ENCODE measurements at regions not wholly inside any gene's neighbourhood (a gene's known extent, or its start where the extent isn't known, plus 50 kb on each side); places are given as distances from the start of the nearest gene placed in this dataset.

DNA sequence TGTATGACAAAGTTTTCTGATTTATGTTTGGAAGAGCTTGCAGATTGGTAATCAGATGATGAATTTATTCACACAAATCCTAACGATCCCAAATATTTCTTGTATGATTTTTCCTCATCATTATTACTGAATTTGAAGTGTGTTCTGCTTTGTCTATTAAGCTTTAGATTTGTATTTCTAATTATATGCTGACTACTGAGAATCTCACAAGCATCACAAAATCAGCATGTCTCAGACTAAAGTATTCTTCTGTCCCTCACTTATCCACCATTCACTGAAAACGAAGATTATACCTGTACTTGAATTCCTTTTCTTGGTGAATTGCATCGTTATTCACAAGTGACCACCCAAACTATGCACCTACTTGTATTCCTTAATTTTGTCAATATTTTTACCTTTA, 796.3 kb upstream of the MAP3K7 start:
- H3K4me3 ChIP-seq (replicated peaks; ENCODE audit: insufficient read depth, low read length), result no peak overlapping the region
- H3K27ac ChIP-seq (replicated peaks), result no peak overlapping the region
- TF ChIP-seq, protein P1, sequence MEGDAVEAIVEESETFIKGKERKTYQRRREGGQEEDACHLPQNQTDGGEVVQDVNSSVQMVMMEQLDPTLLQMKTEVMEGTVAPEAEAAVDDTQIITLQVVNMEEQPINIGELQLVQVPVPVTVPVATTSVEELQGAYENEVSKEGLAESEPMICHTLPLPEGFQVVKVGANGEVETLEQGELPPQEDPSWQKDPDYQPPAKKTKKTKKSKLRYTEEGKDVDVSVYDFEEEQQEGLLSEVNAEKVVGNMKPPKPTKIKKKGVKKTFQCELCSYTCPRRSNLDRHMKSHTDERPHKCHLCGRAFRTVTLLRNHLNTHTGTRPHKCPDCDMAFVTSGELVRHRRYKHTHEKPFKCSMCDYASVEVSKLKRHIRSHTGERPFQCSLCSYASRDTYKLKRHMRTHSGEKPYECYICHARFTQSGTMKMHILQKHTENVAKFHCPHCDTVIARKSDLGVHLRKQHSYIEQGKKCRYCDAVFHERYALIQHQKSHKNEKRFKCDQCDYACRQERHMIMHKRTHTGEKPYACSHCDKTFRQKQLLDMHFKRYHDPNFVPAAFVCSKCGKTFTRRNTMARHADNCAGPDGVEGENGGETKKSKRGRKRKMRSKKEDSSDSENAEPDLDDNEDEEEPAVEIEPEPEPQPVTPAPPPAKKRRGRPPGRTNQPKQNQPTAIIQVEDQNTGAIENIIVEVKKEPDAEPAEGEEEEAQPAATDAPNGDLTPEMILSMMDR (IDR thresholded peaks at IDR 0.05; ENCODE audit: insufficient read depth, low read length), result no peak
- no peak for TF ChIP-seq SPI1 (IDR thresholded peaks at IDR 0.05; ENCODE audit: borderline replicate concordance, low read depth)
- no peak for TF ChIP-seq POLR2AphosphoS5 (IDR thresholded peaks at IDR 0.05; ENCODE audit: low read depth)
- TF ChIP-seq, protein P2, sequence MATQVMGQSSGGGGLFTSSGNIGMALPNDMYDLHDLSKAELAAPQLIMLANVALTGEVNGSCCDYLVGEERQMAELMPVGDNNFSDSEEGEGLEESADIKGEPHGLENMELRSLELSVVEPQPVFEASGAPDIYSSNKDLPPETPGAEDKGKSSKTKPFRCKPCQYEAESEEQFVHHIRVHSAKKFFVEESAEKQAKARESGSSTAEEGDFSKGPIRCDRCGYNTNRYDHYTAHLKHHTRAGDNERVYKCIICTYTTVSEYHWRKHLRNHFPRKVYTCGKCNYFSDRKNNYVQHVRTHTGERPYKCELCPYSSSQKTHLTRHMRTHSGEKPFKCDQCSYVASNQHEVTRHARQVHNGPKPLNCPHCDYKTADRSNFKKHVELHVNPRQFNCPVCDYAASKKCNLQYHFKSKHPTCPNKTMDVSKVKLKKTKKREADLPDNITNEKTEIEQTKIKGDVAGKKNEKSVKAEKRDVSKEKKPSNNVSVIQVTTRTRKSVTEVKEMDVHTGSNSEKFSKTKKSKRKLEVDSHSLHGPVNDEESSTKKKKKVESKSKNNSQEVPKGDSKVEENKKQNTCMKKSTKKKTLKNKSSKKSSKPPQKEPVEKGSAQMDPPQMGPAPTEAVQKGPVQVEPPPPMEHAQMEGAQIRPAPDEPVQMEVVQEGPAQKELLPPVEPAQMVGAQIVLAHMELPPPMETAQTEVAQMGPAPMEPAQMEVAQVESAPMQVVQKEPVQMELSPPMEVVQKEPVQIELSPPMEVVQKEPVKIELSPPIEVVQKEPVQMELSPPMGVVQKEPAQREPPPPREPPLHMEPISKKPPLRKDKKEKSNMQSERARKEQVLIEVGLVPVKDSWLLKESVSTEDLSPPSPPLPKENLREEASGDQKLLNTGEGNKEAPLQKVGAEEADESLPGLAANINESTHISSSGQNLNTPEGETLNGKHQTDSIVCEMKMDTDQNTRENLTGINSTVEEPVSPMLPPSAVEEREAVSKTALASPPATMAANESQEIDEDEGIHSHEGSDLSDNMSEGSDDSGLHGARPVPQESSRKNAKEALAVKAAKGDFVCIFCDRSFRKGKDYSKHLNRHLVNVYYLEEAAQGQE (IDR thresholded peaks at IDR 0.05; ENCODE audit: insufficient replicate concordance, low read depth), result no peak
- no peak for TF ChIP-seq GABPA (IDR thresholded peaks at IDR 0.05; ENCODE audit: low read depth)
- no peaks in the 10 kb centered on the region for H3K27me3 ChIP-seq (ENCODE audit: insufficient read depth, poor library complexity, severe bottlenecking)
- DNase-seq (ENCODE audit: low read depth in 1 of 2, low spot score in 1 of 2), result no peak

DNA sequence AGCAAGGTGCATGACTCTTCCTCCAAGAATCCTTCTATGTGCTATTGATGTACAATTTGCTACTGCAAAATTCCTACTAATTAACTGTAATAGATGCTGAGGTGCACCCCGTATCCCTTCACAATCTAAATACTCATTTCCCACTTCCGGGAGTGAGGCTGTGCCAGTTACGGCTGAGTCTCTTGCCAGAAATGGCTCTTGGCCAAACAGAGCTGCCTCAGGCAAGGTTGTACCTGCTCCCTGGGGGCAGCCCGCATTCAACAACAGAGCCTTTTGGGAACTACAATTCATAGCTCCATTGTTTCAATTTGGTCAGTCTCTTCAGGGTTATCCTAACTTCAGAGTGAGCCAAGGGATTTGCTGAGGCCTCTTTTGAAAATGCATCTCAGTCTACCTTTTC, 789.8 kb upstream of the MAP3K7 start:
- no peak overlapping the region for H3K4me3 ChIP-seq (replicated peaks; ENCODE audit: insufficient read depth, low read length)
- DNase-seq (ENCODE audit: low read depth in 1 of 2, low spot score in 1 of 2), result no peak
- TF ChIP-seq, protein P1 (IDR thresholded peaks at IDR 0.05; ENCODE audit: insufficient read depth, low read length), result no peak
- TF ChIP-seq SPI1 (IDR thresholded peaks at IDR 0.05; ENCODE audit: borderline replicate concordance, low read depth) (no peak), GABPA (IDR thresholded peaks at IDR 0.05; ENCODE audit: low read depth) (no peak), POLR2AphosphoS5 (IDR thresholded peaks at IDR 0.05; ENCODE audit: low read depth) (no peak)
- TF ChIP-seq, protein P2 (IDR thresholded peaks at IDR 0.05; ENCODE audit: insufficient replicate concordance, low read depth), result no peak
- H3K27me3 ChIP-seq (ENCODE audit: insufficient read depth, poor library complexity, severe bottlenecking), result no peaks in the 10 kb centered on the region
- no peak overlapping the region for H3K27ac ChIP-seq (replicated peaks)

DNA sequence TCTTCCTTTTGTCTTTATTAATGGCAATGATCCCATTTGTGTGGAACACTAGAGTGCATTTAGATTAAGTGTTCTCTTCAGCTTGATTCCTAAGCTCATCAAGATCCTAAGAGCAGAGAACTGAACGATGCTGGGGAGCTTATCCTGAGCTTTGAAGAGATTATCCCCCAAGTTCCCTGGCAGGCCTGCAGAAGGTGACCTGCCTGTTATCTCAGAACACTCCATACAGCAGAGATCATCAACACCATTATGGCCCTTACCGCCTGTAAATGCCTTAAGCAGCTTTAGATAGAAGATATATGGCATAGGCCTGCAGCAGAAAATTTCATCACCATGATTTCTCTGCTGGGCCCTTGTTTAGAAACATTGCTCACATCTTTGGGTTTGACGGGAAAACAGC, 779.9 kb upstream of the MAP3K7 start:
- TF ChIP-seq POLR2AphosphoS5 (IDR thresholded peaks at IDR 0.05; ENCODE audit: low read depth), result no peak
- no peak for TF ChIP-seq GABPA (IDR thresholded peaks at IDR 0.05; ENCODE audit: low read depth)
- no peak for TF ChIP-seq SPI1 (IDR thresholded peaks at IDR 0.05; ENCODE audit: borderline replicate concordance, low read depth)
- TF ChIP-seq, protein P2 (IDR thresholded peaks at IDR 0.05; ENCODE audit: insufficient replicate concordance, low read depth), result no peak
- TF ChIP-seq, protein P1 (IDR thresholded peaks at IDR 0.05; ENCODE audit: insufficient read depth, low read length), result no peak
- no peak for DNase-seq (ENCODE audit: low read depth in 1 of 2, low spot score in 1 of 2)
- Histone ChIP-seq H3K27me3 (ENCODE audit: insufficient read depth, poor library complexity, severe bottlenecking) (no peaks in the 10 kb centered on the region), H3K4me3 (replicated peaks; ENCODE audit: insufficient read depth, low read length) (no peak overlapping the region), H3K27ac (replicated peaks) (no peak overlapping the region)
